Right lobe of liver (tissue), 6 donors: ENCODE measurements at regions not wholly inside any gene's neighbourhood (a gene's known extent, or its start where the extent isn't known, plus 50 kb on each side); places are given as distances from the start of the nearest gene placed in this dataset.

Experiments used
- ATAC-seq, 4 donors: fragments of 200-7000 bp; cut with Tn5 transposase; one replicate each; pipeline ENCODE4 v1.9.1; 2020; ENCODE audit warnings: mild to moderate bottlenecking in 4 of 4, moderate library complexity in 4 of 4
- DNase-seq, 3 donors: peaks; one replicate each; pipeline ENCODE4 v3.0.0-alpha.2; 2020
- H3K27ac ChIP-seq, 3 donors: fragments of 200-600 bp; one replicate each; pipeline ENCODE4 v1.8.0; 2022
- H3K27me3 ChIP-seq, 2 donors: fragments of 200-600 bp; one replicate each; pipeline ENCODE4 v1.8.0; 2022
- H3K36me3 ChIP-seq, 4 donors: fragments of 200-600 bp; sonication (generic) in 1 of 4; one replicate each; pipeline versions ENCODE4 v1.5.1 to v1.8.0; 2017 to 2022; ENCODE audit warnings: control low read depth in 1 of 4
- H3K4me1 ChIP-seq, 4 donors: fragments of 200-600 bp; sonication (generic) in 1 of 4; one replicate each; pipeline versions ENCODE4 v1.5.1 to v1.8.0; 2017 to 2022; ENCODE audit warnings: control low read depth in 1 of 4
- H3K4me3 ChIP-seq, 3 donors: fragments of 200-600 bp; one replicate each; pipeline ENCODE4 v1.8.0; 2022
- H3K9me3 ChIP-seq, 4 donors: fragments of 200-600 bp; sonication (generic) in 1 of 4; one replicate each; pipeline versions ENCODE4 v1.5.1 to v1.8.0; 2017 to 2022; ENCODE audit warnings: control low read depth in 1 of 4
- CTCF ChIP-seq, 4 donors: fragments of 200-600 bp in 3 of 4; fragments of 450-650 bp in 1 of 4; IDR thresholded peaks; one replicate each; pipeline versions ENCODE4 v1.5.1 to v1.8.0; 2016 to 2022; ENCODE audit warnings: antibody characterized with exemption in 4 of 4, mild to moderate bottlenecking in 2 of 4
- POLR2A ChIP-seq: fragments of 450-650 bp; IDR thresholded peaks from one replicate; pipeline ENCODE4 v1.6.1; 2017; ENCODE audit warnings: antibody characterized with exemption, mild to moderate bottlenecking
- WGBS: methylation state at CpG from one replicate; pipeline ENCODE4 v1.1.6; 2018; ENCODE audit warnings: low coverage, low lambda C conversion rate; ENCODE audit not compliant: insufficient coverage; ENCODE audit errors: missing lambda C conversion rate; 5-methylcytosine and 5-hydroxymethylcytosine counted together
- intact Hi-C, 2 donors: fragments of 100-400 bp; cut with DNase I; formaldehyde crosslinking; loops; one replicate each; pipeline versions ENCODE4 v1.11.2 to v1.14.1; 2022
- donor health status: DM: no; HTN: yes; CAD: no.
- donor health status: DM: no; HTN: no; CAD: no.
- donor health status: DM: no; HTN: no; CAD: no.
- donor health status: DM: no; HTN: yes; CAD: no.
- donor health status: DM: no; HTN: yes; CAD: no.

- intact Hi-C loops = no loop called here
Observed at GRCh38 chr5:18032744-18033143, 398.5 kb downstream of the TAF11L14 start.

GRCh38 chr5:18036531-18036930, 402.3 kb downstream of the TAF11L14 start:
- H3K36me3 ChIP-seq = no peaks in the 10 kb centered on the region
- H3K9me3 ChIP-seq = no peaks in the 10 kb centered on the region
- no peaks in the 10 kb centered on the region for H3K27me3 ChIP-seq
- WGBS = 46% methylated on average over 2 of the region's 2 CpGs
- intact Hi-C loops = no loop called here
- H3K27ac ChIP-seq = no peak overlapping the region
- H3K4me3 ChIP-seq = no peak overlapping the region
- TF ChIP-seq CTCF (IDR thresholded peaks at IDR 0.05) (no peak), POLR2A (no peak)
- DNase-seq = no peak
- no peaks in the 10 kb centered on the region for H3K4me1 ChIP-seq
- ATAC-seq = no peak

More at GRCh38 chr5:18032744-18033143, 398.5 kb downstream of the TAF11L14 start:
- no peaks in the 10 kb centered on the region for H3K36me3 ChIP-seq
- no peak for ATAC-seq
- no peaks in the 10 kb centered on the region for H3K27me3 ChIP-seq
- DNase-seq = no peak
- TF ChIP-seq CTCF (IDR thresholded peaks at IDR 0.05) (no peak), POLR2A (no peak)
- no peaks in the 10 kb centered on the region for H3K9me3 ChIP-seq
- WGBS = 50% methylated on average over 4 of the region's 4 CpGs
- no peak overlapping the region for H3K4me3 ChIP-seq
- no peak overlapping the region for H3K27ac ChIP-seq
- no peaks in the 10 kb centered on the region for H3K4me1 ChIP-seq

- H3K27me3 ChIP-seq = no peaks in the 10 kb centered on the region
- intact Hi-C loops = no loop called here
- no peak for TF ChIP-seq POLR2A
- H3K9me3 ChIP-seq = no peaks in the 10 kb centered on the region
- ATAC-seq = no peak
- DNase-seq = no peak
- WGBS = 55% methylated on average over 2 of the region's 2 CpGs
- no peak overlapping the region for H3K4me3 ChIP-seq
- H3K4me1 ChIP-seq = no peaks in the 10 kb centered on the region
- H3K36me3 ChIP-seq = no peaks in the 10 kb centered on the region
- no peak overlapping the region for H3K27ac ChIP-seq
Observed at GRCh38 chr5:18037718-18038117, 403.5 kb downstream of the TAF11L14 start.

- no peaks in the 10 kb centered on the region for H3K9me3 ChIP-seq
- no peaks in the 10 kb centered on the region for H3K36me3 ChIP-seq
- TF ChIP-seq POLR2A (no peak), CTCF (IDR thresholded peaks at IDR 0.05) (no peak)
- H3K27ac ChIP-seq = no peak overlapping the region
- 50% methylated on average over 1 of the region's 1 CpG for WGBS
- H3K4me3 ChIP-seq = no peak overlapping the region
- no peak for ATAC-seq
- DNase-seq = no peak
- intact Hi-C loops = no loop called here
- no peaks in the 10 kb centered on the region for H3K27me3 ChIP-seq
- H3K4me1 ChIP-seq = no peaks in the 10 kb centered on the region
Observed at GRCh38 chr5:18043344-18043743, 409.1 kb downstream of the TAF11L14 start.

GRCh38 chr5:18048449-18048848, 414.2 kb downstream of the TAF11L14 start:
- WGBS = 9% methylated on average over 2 of the region's 2 CpGs
- H3K9me3 ChIP-seq = no peaks in the 10 kb centered on the region
- H3K27ac ChIP-seq = no peak overlapping the region
- no peaks in the 10 kb centered on the region for H3K4me1 ChIP-seq
- peak in 1 of 3 donors; percentile 17 for DNase-seq
- H3K27me3 ChIP-seq = no peaks in the 10 kb centered on the region
- TF ChIP-seq POLR2A (no peak), CTCF (IDR thresholded peaks at IDR 0.05) (no peak)
- H3K4me3 ChIP-seq = no peak overlapping the region
- H3K36me3 ChIP-seq = no peaks in the 10 kb centered on the region
- ATAC-seq = peak; percentile 80 to 99 (median 96)
- intact Hi-C loops = no loop called here
